ENCODE measurements at regions not wholly inside any gene's neighbourhood (a gene's known extent, or its start where the extent isn't known, plus 50 kb on each side); places are given as distances from the start of the nearest gene placed in this dataset.

DNA sequence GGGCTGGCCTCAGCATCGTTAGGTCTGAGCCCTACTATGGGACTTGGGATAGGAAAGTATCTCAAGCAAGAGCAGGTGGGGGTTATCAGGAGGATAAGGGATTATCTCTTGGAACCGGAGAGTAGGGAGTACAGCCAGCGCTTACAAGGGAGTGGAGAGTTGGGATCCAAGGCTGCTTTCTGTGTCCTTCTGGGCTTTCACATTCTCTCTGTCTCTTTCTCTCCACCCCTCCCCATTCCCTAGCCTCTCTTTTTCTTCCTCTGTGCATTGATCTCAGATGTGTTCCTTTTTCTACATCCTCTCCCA, 170.2 kb downstream of the BUD13 start:
- Histone ChIP-seq H3K4me2 (ENCODE audit: low read length) (no peak overlapping the region), H3K27me3 (ENCODE audit: control insufficient read depth, low read length) (no peaks in the 10 kb centered on the region), H3K9me2 (replicated peaks; ENCODE audit: control insufficient read depth, low read length) (no peaks in the 10 kb centered on the region), H3F3A (ENCODE audit: control insufficient read depth, insufficient read depth) (no peaks in the 10 kb centered on the region), H3K9me3 (ENCODE audit: control insufficient read depth, insufficient read depth, low read length) (no peaks in the 10 kb centered on the region), H4K20me1 (ENCODE audit: control insufficient read depth, insufficient read depth, low read depth, low read length) (no peaks in the 10 kb centered on the region), H3K4me1 (ENCODE audit: control insufficient read depth, low read length) (no peaks in the 10 kb centered on the region), H3K4me3 (ENCODE audit: low read length) (no peak overlapping the region), H3K36me3 (ENCODE audit: control insufficient read depth, low read length) (no peaks in the 10 kb centered on the region), H3K27ac (ENCODE audit: low read depth, low read length) (no peak overlapping the region), H3K79me2 (ENCODE audit: control insufficient read depth, low read length) (no peaks in the 10 kb centered on the region)
- TF ChIP-seq, protein P1, sequence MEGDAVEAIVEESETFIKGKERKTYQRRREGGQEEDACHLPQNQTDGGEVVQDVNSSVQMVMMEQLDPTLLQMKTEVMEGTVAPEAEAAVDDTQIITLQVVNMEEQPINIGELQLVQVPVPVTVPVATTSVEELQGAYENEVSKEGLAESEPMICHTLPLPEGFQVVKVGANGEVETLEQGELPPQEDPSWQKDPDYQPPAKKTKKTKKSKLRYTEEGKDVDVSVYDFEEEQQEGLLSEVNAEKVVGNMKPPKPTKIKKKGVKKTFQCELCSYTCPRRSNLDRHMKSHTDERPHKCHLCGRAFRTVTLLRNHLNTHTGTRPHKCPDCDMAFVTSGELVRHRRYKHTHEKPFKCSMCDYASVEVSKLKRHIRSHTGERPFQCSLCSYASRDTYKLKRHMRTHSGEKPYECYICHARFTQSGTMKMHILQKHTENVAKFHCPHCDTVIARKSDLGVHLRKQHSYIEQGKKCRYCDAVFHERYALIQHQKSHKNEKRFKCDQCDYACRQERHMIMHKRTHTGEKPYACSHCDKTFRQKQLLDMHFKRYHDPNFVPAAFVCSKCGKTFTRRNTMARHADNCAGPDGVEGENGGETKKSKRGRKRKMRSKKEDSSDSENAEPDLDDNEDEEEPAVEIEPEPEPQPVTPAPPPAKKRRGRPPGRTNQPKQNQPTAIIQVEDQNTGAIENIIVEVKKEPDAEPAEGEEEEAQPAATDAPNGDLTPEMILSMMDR (IDR thresholded peaks at IDR 0.05; ENCODE audit: low read depth, low read length, poor library complexity, severe bottlenecking) = no peak
- no peak for TF ChIP-seq EZH2phosphoT487 (IDR thresholded peaks at IDR 0.05; ENCODE audit: borderline replicate concordance, low read length)

DNA sequence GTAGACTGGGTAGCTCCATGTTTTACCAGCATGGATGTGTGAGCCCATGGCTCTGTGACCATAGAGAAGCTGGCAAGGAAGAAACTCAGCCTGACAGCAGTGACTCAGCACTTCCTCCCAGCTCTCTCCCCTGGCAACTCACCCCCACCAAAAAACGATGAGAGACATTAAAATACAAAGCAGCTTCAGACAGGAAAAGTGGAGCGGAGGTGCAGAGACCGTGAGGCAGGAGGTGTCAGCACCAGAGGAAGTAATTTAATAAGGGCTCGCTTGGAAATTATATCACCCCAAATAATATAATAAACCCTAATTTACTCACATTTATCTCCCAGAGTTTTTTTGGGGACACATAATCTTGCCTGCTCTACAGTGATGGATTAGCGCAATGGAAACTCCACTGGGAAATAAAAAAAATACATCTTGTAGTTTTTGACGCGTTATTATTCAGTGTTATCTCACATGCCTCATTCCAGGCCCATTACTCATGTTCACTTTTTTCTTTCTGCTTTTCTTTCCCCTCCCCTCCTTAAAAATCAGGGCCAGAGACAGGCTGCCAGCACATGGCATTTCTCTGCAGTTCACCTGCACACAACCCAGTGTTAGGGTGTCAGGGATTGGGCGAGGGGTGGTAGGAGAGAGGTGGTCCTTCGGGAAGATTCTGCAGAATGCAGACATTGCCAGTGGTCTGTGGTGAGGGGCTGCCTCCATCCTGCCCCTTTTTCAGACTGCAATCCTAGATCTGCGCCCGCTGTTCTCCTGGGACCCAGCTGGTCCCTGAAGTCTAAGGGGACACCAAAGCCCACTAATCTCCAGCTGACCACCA, 170.8 kb downstream of the BUD13 start:
- no peaks in the 10 kb centered on the region for H3K27me3 ChIP-seq (ENCODE audit: control insufficient read depth, low read length)
- no peak overlapping the region for H3K27ac ChIP-seq (ENCODE audit: low read depth, low read length)
- TF ChIP-seq, protein P1 (IDR thresholded peaks at IDR 0.05; ENCODE audit: low read depth, low read length, poor library complexity, severe bottlenecking) = no peak
- no peak for TF ChIP-seq EZH2phosphoT487 (IDR thresholded peaks at IDR 0.05; ENCODE audit: borderline replicate concordance, low read length)
- no peak overlapping the region for H3K4me3 ChIP-seq (ENCODE audit: low read length)
- H3K4me1 ChIP-seq (ENCODE audit: control insufficient read depth, low read length) = no peaks in the 10 kb centered on the region
- no peak overlapping the region for H3K4me2 ChIP-seq (ENCODE audit: low read length)
- H3K9me3 ChIP-seq (ENCODE audit: control insufficient read depth, insufficient read depth, low read length) = no peaks in the 10 kb centered on the region
- H3K79me2 ChIP-seq (ENCODE audit: control insufficient read depth, low read length) = no peaks in the 10 kb centered on the region
- H3F3A ChIP-seq (ENCODE audit: control insufficient read depth, insufficient read depth) = no peaks in the 10 kb centered on the region
- H4K20me1 ChIP-seq (ENCODE audit: control insufficient read depth, insufficient read depth, low read depth, low read length) = no peaks in the 10 kb centered on the region
- H3K36me3 ChIP-seq (ENCODE audit: control insufficient read depth, low read length) = no peaks in the 10 kb centered on the region
- no peaks in the 10 kb centered on the region for H3K9me2 ChIP-seq (replicated peaks; ENCODE audit: control insufficient read depth, low read length)

DNA sequence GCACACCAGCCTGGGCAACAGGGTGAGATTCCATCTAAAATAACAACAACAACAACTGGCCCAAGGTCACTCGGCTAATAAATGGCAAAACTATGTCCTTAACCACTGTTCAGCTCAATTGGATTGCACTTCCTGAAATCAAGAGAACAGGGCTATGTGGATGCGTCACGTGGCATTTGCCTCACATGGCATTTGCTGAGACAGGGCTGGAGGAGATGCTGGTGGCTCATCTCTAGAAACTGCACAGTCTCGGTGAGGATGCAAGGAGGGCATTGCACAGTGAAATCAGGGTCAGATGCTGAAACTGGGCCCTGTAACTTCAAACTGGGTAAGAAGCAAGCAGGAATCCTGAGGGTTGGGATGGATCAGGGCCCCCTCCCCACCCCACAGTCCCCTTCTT, 171.9 kb downstream of the BUD13 start:
- Histone ChIP-seq H3F3A (ENCODE audit: control insufficient read depth, insufficient read depth) (no peaks in the 10 kb centered on the region), H3K36me3 (ENCODE audit: control insufficient read depth, low read length) (no peaks in the 10 kb centered on the region), H3K27me3 (ENCODE audit: control insufficient read depth, low read length) (no peaks in the 10 kb centered on the region), H3K4me2 (ENCODE audit: low read length) (no peak overlapping the region), H3K79me2 (ENCODE audit: control insufficient read depth, low read length) (no peaks in the 10 kb centered on the region), H3K9me3 (ENCODE audit: control insufficient read depth, insufficient read depth, low read length) (no peaks in the 10 kb centered on the region), H3K4me3 (ENCODE audit: low read length) (no peak overlapping the region), H3K27ac (ENCODE audit: low read depth, low read length) (no peak overlapping the region), H3K4me1 (ENCODE audit: control insufficient read depth, low read length) (no peaks in the 10 kb centered on the region), H4K20me1 (ENCODE audit: control insufficient read depth, insufficient read depth, low read depth, low read length) (no peaks in the 10 kb centered on the region), H3K9me2 (replicated peaks; ENCODE audit: control insufficient read depth, low read length) (no peaks in the 10 kb centered on the region)
- no peak for TF ChIP-seq EZH2phosphoT487 (IDR thresholded peaks at IDR 0.05; ENCODE audit: borderline replicate concordance, low read length)
- TF ChIP-seq, protein P1 (IDR thresholded peaks at IDR 0.05; ENCODE audit: low read depth, low read length, poor library complexity, severe bottlenecking) = no peak

All from DOHH2 (cell line).